ENCODE measurements at regions not wholly inside any gene's neighbourhood (a gene's known extent, or its start where the extent isn't known, plus 50 kb on each side); places are given as distances from the start of the nearest gene placed in this dataset.

DNA sequence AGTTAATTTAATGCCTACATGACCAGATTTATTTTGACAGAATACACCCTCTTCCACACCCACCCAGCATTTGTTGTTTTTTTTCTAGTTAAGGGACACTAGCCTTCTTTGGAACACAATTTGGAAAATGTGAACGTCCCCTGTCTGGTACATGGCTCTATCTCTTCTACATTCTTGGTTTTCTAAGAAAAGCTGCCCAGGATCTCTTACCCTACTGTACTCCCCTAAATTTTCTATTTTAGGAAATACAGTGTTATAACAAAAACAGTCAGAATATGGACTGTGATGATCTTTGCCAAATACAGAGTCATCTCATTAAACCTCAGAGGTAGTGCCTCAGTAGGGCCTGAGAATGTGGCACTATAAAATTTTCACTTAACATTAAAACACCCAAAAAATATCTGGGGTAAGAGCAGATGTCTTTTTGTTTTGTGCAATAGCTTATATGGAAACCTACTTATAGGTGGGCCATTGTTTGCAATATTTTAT is 93.1 kb upstream of the SPON1 start:
- no peak for DNase-seq (ENCODE audit: low spot score)

DNA sequence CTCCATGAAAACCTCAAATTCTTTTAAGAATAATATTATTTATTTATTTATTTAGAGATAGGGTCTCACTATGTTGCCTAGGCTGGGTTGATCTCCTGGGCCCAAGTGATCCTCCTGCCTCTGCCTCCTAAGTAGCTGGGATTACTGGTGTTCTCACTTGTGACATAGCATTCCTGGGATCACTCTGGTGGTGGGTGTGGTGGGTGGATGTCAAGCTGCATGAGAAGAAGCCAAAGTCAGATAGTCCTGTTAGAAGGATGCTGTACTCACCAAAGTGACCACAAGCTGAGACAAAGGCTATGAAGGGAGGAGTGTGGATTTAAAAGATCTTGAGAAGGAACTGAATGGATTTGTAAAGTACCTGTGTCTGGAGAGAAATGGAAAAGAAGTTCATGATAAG is 87.9 kb upstream of the SPON1 start:
- no peak for DNase-seq (ENCODE audit: low spot score)

DNA sequence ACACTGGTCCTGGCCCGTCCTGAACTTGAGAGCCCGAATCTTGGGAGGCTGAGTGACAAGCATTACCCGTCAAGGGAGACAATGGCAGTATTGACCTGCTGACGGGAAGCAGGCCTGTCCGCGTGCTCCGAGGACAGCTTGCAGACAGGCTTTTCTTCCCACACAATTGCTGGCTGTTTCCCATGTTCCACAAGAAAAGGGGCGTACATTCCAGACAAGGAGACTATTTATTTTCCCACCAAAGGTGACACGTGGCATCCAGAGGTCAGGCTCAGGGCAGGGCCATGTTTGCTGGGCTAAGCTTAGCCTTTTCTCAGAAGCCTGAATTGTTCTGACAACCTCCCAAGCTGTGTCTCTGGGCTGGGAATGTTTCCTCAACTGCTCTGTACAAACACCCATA is 86.9 kb upstream of the SPON1 start:
- no peak for DNase-seq (ENCODE audit: low spot score)

DNA sequence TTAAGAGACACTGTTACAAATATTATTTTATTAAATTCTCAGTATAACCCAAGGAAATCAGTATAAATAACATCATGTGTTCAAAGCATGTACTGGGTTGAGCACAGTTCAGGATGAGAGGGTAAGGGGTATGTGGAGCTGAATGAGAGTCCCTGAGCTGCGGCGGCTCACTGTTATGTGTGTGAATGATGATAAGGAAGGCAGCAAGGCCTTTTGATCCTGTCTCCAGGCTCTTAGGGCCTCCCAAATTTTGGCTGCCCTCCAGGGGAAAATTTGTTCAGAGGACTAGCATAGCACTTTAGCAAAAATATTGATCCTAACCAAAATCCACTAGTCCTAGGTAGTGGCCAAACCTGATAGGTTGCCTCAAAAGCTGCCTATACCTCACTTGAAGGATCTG is 86.1 kb upstream of the SPON1 start:
- no peak for DNase-seq (ENCODE audit: low spot score)

DNA sequence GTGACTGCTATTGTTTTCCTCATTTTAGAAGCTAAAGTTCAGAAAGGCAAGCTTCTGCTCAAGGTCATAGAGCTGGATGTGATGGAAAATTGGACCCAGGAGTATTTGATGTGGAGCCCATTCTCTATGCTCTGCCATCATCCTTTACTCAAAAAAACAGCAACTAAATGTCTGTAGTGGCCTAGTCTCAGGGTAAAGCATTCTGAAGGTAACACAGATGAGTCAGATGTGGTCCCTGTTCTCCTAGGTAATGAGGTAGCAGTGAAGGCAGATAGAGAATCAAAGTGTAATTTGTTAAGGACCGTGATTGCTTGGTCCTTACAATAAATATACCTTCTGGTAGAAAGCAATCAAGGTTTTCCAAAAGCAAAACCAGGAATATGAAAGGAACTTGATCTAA is 84.4 kb upstream of the SPON1 start:
- DNase-seq (ENCODE audit: low spot score): no peak

DNA sequence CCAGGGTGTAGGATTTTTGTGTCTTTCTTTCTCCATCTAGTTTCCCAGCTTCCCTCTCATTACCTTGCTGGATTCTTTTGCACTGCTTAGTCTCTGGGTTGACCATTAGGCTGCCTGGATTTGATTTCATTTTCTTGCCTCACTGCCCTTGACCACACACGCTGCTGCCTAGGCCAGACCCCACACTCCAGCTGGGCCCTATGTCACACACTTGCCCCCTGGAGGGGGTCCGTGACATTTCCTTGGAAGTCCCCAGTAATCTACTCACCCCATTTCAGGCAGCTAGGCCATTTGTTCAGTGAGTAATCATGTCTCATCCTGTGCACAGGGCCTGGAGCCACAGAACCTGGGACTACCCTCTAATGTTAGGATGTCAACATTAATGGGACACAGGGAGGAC is 81.9 kb upstream of the SPON1 start:
- DNase-seq (ENCODE audit: low spot score): no peak

DNA sequence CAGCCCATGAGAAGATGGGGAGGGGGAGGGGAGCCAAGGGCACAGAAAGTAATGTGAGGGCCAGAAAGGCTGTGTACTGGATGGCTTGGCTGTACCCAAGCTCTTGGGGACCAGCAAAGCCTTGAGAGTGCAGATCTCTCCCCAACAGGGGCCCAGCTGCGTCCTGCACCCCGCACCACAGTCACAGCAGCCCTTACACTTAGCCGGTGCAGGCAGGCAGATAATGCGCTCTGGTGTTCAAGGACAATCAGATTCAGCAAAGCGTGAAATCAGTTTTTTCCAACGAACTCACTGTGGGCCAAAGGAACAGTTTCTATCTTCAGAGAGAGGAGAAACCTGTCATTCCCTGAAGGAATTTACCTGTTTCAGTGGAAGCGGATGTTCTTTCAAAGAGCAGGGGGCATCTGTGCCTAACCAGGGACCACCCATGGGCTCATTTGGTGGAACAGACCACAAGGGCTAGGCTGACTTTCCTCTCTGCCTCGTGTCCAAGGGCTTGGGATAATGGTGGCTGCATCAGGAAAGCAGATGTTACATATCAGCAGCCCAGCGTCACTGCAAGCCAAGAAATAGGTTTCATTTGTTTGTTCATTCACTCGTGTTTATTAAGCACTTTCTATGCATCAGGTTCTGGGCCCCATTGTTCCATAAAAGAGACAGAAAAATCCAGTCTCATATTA is 81.2 kb upstream of the SPON1 start:
- DNase-seq (ENCODE audit: low spot score): no peak

DNA sequence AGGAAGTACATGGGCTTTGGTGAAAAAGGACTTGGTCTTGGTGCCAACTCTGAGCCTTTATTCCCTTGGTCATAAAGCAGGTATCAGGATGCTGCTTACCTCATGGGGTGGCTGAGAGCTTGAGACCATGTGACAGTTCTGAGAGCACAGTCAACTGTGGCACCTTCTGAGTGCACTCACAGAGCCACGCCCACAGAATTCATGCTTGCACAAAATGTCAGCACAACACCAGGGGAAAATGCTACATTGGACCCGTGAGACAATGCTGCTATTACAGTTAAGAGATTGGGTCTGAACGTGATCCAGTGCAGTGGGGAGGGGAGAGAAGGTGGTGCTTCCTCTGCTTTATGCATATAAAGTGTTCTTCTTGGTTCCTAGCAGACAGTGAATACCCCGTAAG is 79.5 kb upstream of the SPON1 start:
- DNase-seq (ENCODE audit: low spot score): no peak

DNA sequence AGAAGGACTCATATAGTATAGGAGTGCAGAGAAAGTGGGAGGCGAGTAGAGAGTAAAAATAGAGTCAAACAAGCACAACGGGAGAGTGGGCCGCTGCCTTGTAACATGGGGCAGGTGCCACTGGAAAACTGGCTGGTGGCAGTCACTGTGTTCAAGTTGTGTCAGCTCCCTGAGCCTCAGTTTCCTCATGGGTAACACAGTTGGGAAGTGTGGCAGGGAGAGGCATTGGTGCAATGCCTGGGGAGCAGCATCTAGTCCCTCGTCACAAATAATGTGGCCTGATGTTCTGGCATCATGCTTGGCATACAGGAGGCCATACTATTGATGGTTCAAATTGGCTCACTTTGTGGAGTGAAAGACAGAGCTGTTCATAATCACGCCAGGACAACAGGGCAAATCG is 78.9 kb upstream of the SPON1 start:
- DNase-seq (ENCODE audit: low spot score): no peak

DNA sequence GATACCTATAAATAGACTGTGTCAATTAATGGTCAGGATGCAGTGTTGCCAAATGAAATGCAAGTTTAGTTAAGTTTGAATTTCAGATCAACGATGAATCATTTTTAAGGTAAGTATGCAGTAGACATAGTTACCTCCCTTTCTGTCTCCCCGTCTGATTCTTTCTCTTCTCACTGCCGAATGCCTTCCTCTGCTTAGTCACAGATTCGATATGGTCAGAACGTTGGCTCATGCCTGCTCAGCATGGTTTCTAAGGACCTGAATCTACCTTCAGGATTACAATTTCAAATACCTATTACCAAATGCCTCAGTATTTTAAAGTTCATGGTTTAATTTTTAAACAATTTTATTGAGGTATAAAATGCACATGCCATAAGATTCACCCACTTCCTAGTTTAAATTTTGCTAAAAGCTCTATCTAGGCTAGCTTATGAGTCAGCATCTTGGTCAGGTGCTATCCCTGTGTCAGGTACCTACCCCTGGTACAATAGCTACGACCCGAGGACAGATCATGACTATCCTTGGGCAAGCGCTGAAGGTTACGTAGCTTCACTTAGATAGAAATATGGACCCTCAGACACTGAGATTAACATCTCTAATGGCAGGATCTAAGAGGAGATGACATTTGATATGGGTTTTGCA is 78.2 kb upstream of the SPON1 start:
- DNase-seq (ENCODE audit: low spot score): no peak

DNA sequence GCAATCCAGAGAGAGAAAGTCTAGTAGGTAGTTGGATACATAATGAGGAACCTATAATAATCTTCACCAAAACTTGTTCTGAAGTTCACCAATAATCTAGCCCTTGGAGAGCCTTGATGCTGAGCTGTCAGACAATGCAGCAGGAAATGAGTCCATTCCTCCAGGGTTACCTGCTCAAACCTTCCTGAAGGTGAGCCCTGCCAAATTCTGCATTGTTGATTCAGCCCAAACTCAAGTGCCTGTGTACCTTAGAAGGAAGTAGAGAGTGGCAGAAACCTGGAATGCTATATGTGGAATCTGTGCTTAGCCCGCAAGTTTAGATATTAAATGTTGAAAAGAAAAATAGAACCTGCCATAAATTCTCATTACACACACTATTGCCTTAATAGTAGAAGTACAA is 77.4 kb upstream of the SPON1 start:
- DNase-seq (ENCODE audit: low spot score): no peak

DNA sequence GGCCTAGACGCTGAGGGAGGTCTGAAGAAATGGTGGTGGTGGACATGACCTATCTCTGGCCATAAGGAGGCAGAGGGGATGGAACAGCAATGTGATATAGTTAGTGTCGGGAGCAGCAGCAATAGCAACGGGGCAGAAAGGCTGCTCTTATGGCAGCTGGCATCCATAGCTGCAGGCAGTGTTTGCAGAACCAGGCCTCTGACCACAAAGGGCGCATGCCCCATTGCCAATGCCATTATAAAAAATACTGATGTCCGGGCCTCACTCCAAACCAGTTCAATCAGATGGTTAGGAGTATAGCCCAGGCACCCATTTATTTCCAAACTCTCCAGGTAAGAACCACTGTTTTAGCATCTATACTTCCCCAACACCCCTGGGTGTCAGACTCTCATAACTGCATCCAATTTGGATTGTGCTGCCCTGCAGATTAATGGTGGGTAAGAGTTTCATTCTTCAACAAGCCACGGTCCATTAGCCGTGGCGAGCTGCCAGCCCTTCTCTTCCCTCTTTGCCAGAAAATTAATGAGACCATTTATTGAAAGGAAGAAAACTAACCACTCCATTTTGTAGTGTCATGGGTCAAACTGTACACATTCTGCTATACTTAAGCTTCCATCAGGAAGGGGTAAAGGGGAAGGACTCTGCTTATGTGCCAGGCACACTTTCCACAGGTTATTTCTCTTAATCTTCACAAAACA is 72.8 kb upstream of the SPON1 start:
- no peak for DNase-seq (ENCODE audit: low spot score)

DNA sequence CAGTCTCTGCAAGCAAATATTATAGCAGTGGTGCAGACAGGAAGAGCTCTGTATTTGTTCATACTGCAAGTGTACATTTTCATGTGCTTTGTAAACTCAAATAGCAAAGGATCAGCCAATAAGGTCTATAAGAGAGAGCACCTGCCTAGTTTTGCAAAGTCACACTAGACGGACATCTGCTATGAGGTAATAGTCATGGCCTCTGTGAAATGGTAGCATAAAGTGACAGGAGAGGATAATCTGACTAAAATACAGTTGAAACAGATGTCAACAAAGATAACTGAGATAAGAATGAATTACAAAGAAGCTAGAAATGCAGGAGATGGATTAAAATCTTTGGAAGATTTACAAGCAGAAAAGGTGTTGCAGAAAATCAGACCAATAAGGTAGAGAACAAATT is 70.6 kb upstream of the SPON1 start:
- no peak for DNase-seq (ENCODE audit: low spot score)

DNA sequence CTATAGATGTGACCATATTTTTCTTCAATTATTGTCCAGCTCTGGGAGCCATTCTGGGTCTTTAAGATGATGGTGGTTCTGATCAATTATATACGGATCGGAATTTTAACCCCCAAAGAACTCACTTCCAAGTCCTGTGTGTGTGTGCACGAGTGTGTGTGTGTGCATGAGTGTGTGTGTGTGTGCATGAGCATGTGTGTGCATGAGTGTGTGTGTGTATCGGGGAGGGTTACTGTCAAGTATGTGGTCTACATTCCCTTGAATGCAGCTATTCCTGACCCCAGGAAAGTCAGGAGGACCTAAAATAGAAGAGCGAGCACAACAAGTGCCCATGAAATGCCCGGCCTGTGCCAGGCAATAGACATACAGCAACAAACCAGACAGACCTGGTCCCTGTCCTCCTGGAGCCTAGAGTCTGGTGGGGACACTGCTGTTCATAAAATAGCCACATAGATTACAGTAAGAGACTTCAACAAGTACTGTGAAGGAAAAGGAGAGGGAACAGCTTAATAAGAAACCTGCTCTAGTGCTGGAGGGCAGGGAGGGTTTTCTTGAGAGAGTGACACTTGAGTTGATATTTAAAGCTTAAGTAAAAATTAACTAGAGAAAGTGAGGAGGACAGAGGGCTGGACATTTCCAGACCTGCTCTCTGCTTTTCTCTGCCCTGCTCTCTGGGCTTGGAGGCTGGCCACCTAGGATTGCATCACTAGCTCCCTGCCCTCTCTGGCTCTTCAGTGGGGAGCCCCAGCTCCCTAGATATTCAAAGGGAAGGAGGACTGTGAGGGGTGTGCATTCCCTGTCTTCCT is 66.1 kb upstream of the SPON1 start:
- no peak for DNase-seq (ENCODE audit: low spot score)

DNA sequence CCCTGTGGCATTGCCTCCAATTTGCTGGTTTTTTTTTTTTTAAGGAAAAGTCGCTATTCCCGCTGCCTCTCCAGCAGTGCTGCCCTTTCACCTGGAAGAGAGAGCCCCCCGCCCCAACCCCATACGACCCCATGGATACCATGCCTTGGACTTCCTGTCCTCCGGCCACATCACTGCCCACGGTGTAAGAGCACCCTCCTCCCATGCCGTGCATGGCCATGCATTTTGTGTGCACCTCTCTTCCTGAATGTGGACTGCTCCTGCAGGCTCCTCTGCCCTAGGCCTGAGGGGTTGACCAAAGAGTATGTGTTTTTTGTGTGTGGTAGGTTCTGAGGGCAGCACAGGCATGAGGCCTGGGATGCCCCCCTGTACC is 65.6 kb upstream of the SPON1 start:
- no peak for DNase-seq (ENCODE audit: low spot score)

DNA sequence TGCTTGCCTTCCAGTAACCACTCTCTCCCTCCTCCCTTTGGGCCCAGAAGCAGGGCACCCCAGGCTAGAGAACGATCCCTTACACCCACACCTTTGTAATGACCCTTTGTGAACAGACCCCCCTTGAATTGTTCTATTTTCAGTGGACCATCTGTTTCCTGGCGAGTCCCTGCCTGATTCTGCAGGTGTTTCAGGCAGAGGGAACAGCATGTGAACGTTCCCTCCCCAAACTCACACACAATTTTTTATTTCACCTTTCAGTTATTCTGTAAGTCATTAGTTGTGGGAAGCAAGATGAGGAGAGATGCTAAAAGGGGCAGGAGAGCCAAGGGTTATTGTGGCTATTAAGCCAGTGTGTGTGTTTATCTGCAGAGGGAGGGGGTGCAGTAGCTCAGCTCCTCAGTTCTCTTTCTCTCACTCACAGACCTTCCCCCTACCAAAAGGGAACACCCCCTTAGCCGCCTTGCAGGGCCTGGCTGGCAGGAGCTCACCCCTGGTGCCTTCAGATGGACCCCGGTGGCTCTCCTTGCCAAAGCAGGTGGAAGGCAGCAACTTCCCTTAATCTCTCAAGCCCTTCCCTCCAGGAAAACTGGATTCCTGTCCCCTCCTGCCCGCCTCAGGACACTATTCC is 64.8 kb upstream of the SPON1 start:
- DNase-seq (ENCODE audit: low spot score): no peak

DNA sequence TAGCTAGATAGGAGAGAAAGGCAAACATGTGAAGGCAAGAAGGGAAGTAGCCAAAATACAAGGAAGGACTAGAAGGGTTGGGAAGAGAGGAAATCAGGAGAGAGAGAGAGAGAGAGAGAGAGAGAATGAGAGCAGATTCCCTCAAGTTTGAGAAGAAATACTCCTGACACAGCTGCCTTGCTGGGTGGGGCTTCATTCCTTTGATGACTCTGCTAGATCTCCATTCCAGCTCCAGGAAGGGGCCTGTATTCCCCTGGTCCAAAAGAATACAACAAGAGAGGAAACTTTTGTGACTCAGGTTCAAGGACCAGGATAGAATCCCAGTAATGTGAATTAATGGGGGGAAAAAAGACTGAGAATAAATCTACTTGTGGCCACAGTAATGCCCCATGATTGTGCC is 62.9 kb upstream of the SPON1 start:
- DNase-seq (ENCODE audit: low spot score): no peak

DNA sequence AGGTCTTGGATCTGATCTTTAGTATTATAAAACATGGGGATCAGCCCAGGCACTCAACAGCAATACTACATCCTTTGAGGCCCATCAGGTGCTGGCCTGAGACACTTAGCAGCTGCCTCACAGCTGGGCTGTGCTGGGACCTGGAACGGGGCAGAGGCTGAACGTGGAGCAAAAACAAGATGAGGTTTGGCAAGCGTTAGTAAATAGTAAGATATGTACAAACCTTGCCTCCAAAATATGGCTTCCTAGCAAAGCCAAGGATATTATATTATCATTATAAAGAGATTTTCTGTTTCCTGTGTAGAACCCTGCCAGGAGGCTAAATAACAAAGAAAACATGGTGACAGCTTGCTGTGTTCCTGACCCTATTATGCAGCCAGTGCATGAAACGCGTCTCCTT is 60.0 kb upstream of the SPON1 start:
- DNase-seq (ENCODE audit: low spot score): no peak

DNA sequence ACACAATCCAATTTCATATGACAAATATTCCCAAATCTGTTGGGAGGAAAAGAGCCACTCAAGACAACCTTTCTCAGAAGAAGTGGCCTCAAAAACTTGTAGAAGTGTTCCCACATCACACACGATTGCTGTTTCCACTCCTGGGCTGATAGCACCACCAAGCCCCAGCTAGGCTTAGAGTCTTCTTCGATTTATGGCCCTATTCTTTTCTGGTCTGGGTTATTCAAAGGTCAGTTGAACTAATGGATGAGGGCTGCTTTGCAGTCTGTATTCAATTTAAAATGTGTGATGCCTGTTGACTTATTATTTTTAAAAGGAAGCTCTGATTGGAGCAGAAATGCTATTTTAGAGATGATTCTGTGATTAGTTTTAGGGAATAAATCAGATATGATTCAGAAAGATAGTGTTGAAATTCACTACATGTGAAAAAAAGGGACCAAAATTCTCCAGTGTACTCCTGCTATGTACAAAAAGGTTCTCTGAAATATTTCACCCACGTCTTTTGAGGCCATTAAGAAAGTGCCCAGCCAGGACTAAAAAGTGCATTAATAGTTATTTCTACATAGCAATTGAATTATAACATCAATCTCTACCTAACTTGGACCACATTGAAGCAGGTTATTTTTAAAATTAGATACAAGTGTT is 57.3 kb upstream of the SPON1 start:
- DNase-seq (ENCODE audit: low spot score): no peak

DNA sequence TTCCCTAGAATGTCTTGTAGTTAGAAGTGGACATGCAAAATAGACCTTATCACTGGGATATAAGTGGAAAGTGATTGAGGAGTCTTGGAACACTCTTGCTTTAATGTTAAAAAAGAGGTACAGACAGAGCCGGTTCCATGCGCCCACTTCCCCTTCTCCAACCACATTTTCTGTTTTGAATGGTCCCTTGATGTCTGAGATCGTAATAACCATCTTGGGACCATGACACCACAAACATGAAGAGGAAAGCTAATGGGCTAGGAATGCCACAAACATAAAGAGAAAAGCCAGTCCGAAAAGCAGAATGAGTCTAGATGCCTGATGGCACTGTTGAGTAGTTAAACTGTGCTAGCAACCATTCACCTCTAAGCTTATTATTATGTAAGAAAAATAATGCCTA is 54.8 kb upstream of the SPON1 start:
- no peak for DNase-seq (ENCODE audit: low spot score)

DNA sequence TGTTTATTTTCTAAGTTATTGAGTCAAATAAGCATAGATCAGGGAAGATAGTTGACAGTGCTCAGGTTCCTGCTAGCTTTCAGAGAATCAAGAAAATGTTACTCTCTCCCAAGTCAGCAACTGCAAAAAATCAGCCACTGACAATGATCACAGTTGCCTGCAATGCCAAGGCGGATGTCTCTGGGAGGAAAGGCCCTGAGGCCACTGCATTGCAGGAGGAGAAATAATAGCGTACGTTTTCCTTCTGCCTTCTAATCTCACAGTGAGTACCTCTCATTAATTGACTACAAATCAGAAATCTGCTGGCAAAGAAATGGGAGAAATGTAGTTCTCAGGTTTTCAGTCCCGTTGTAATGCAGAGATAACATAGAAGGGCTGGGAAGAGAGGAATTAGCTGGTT is 54.0 kb upstream of the SPON1 start:
- DNase-seq (ENCODE audit: low spot score): no peak
